Left renal pelvis (tissue), 4 donors: ENCODE measurements at regions not wholly inside any gene's neighbourhood (a gene's known extent, or its start where the extent isn't known, plus 50 kb on each side); places are given as distances from the start of the nearest gene placed in this dataset.

Source experiments
- DNase-seq, 4 donors: peaks; one replicate each; pipeline ENCODE4 v3.0.0-alpha.2; 2013; ENCODE audit warnings: low read depth in 4 of 4, low spot score in 3 of 4

GRCh38 chr2:74735009-74735408 lies 81.0 kb downstream of the SEMA4F start:
- DNase-seq: no peak

GRCh38 chr2:74735564-74735963 lies 81.5 kb downstream of the SEMA4F start:
- no peak for DNase-seq

- no peak for DNase-seq
Observed at GRCh38 chr2:74736589-74736988, 82.5 kb downstream of the SEMA4F start.

- no peak for DNase-seq
Observed at GRCh38 chr2:74738586-74738985, 84.5 kb downstream of the SEMA4F start.

GRCh38 chr2:74739129-74739528 lies 85.1 kb downstream of the SEMA4F start:
- DNase-seq: no peak

- DNase-seq: no peak
Observed at GRCh38 chr2:74739733-74740241, 85.7 kb downstream of the SEMA4F start.

GRCh38 chr2:74740395-74740740 lies 86.3 kb downstream of the SEMA4F start:
- DNase-seq: no peak

GRCh38 chr2:74740741-74741431 lies 86.8 kb downstream of the SEMA4F start:
- no peak for DNase-seq

- no peak for DNase-seq
Observed at GRCh38 chr2:74741629-74742028, 87.6 kb downstream of the SEMA4F start.

GRCh38 chr2:74742471-74742870 lies 88.4 kb downstream of the SEMA4F start:
- DNase-seq: no peak

- DNase-seq: no peak
Observed at GRCh38 chr2:74743039-74743438, 89.0 kb downstream of the SEMA4F start.

GRCh38 chr2:74743778-74744177 lies 89.7 kb downstream of the SEMA4F start:
- no peak for DNase-seq

GRCh38 chr2:74744731-74745515 lies 89.0 kb upstream of the HK2 start:
- no peak for DNase-seq

GRCh38 chr2:74745766-74746165 lies 88.2 kb upstream of the HK2 start:
- DNase-seq: no peak

GRCh38 chr2:74746480-74746879 lies 87.4 kb upstream of the HK2 start:
- no peak for DNase-seq

GRCh38 chr2:74747411-74748080 lies 86.4 kb upstream of the HK2 start:
- no peak for DNase-seq

- DNase-seq: no peak
Observed at GRCh38 chr2:74748665-74749064, 85.3 kb upstream of the HK2 start.

- DNase-seq: no peak
Observed at GRCh38 chr2:74749432-74749831, 84.5 kb upstream of the HK2 start.

- DNase-seq: no peak
Observed at GRCh38 chr2:74751981-74752851, 81.7 kb upstream of the HK2 start.

- no peak for DNase-seq
Observed at GRCh38 chr2:74755386-74755785, 78.5 kb upstream of the HK2 start.
